Body of pancreas (tissue), 4 donors: ENCODE measurements at regions not wholly inside any gene's neighbourhood (a gene's known extent, or its start where the extent isn't known, plus 50 kb on each side); places are given as distances from the start of the nearest gene placed in this dataset.
A peak's percentile ranks its signal among the peaks of the same experiment; 100 is the strongest.

Source experiments
- ATAC-seq: fragments of 150-250 bp; one replicate; pipeline ENCODE4 v1.9.1; 2016
- DNase-seq, 4 donors: peaks; one replicate each; pipeline ENCODE4 v3.0.0-alpha.2; 2019
- H3K27ac ChIP-seq, 4 donors: fragments of 200-600 bp; sonication (generic); 1 replicate in 3 of 4; 2 replicates in 1 of 4; pipeline versions ENCODE4 v1.5.1 to v1.6.1; 2016 to 2019; ENCODE audit warnings: mild to moderate bottlenecking in 1 of 4, mixed read lengths in 1 of 4, moderate library complexity in 1 of 4
- H3K27me3 ChIP-seq, 2 donors: fragments of 200-600 bp; sonication (generic); one replicate each; pipeline ENCODE4 v1.6.0; 2016; ENCODE audit warnings: mild to moderate bottlenecking in 1 of 2
- H3K36me3 ChIP-seq, 2 donors: fragments of 200-600 bp; sonication (generic); replicated peaks in 1 of 2; 2 replicates each; pipeline ENCODE4 v1.5.1; 2016; ENCODE audit warnings: low read depth in 2 of 2; ENCODE audit not compliant: insufficient read depth in 1 of 2
- H3K4me1 ChIP-seq: fragments of 200-600 bp; sonication (generic); one replicate; pipeline ENCODE4 v1.6.0; 2016
- H3K4me3 ChIP-seq, 2 donors: fragments of 200-600 bp; sonication (generic); 1 replicate in 1 of 2; 2 replicates in 1 of 2; pipeline ENCODE4 v1.5.1; 2016 to 2019
- H3K9me3 ChIP-seq, 3 donors: fragments of 200-600 bp; sonication (generic); 1 replicate in 2 of 3; 2 replicates in 1 of 3; pipeline ENCODE4 v1.5.1; 2016
- CTCF ChIP-seq, 7 experiments: fragments of 450-650 bp in 4 of 7; fragments of 200-600 bp in 3 of 7; sonication (generic) in 3 of 7; IDR thresholded peaks; one replicate each; pipeline ENCODE4 v1.5.1; 2016 to 2019; ENCODE audit warnings: antibody characterized with exemption in 7 of 7
- POLR2A ChIP-seq, 3 donors: fragments of 450-650 bp; IDR thresholded peaks; one replicate each; pipeline ENCODE4 v1.6.1; 2016; ENCODE audit warnings: antibody characterized with exemption in 3 of 3, mild to moderate bottlenecking in 2 of 3
- WGBS, 2 donors: methylation state at CpG; one replicate each; pipeline ENCODE4 v1.1.5; 2017; 5-methylcytosine and 5-hydroxymethylcytosine counted together
- intact Hi-C: fragments of 100-400 bp; cut with DNase I; formaldehyde crosslinking; loops from one replicate; pipeline ENCODE4 v1.15.1; 2023

GRCh38 chr18:11518788-11519685 is 90.4 kb upstream of the SLC35G4 start:
- DNase-seq, result peak; percentile 45 to 64 (median 55)

GRCh38 chr18:11517704-11518103 is 91.7 kb upstream of the SLC35G4 start:
- ATAC-seq (no peak), DNase-seq (no peak)
- intact Hi-C loops, result no loop called here

More at GRCh38 chr18:11518788-11519685, 90.4 kb upstream of the SLC35G4 start:
- Histone ChIP-seq H3K4me3 (no peak overlapping the region), H3K27me3 (no peaks in the 10 kb centered on the region), H3K4me1 (no peaks in the 10 kb centered on the region), H3K27ac (no peak overlapping the region), H3K9me3 (no peaks in the 10 kb centered on the region), H3K36me3 (no peaks in the 10 kb centered on the region)
- peak; percentile 45 for ATAC-seq
- WGBS, 2 donors, result 38 to 48% methylated on average over 24 of the region's 24 CpGs
- TF ChIP-seq POLR2A (IDR thresholded peaks at IDR 0.05) (no peak), CTCF (IDR thresholded peaks at IDR 0.05) (peak; percentile 24 to 71 (median 68))
- intact Hi-C loops, result no loop called here

GRCh38 chr18:11516751-11517503 is 92.5 kb upstream of the SLC35G4 start:
- intact Hi-C loops, result no loop called here
- H3K36me3 ChIP-seq, result no peaks in the 10 kb centered on the region
- no peak for ATAC-seq

More at GRCh38 chr18:11517704-11518103, 91.7 kb upstream of the SLC35G4 start:
- Histone ChIP-seq H3K9me3 (no peaks in the 10 kb centered on the region), H3K4me3 (no peak overlapping the region), H3K4me1 (no peaks in the 10 kb centered on the region), H3K27me3 (no peaks in the 10 kb centered on the region), H3K27ac (no peak overlapping the region), H3K36me3 (no peaks in the 10 kb centered on the region)
- TF ChIP-seq CTCF (IDR thresholded peaks at IDR 0.05), result no peak
- 55 to 74% methylated on average over 3 of the region's 3 CpGs for WGBS, 2 donors

GRCh38 chr18:11514267-11514666 is 95.1 kb upstream of the SLC35G4 start:
- TF ChIP-seq CTCF (IDR thresholded peaks at IDR 0.05) (no peak), POLR2A (IDR thresholded peaks at IDR 0.05) (no peak)
- Histone ChIP-seq H3K4me1 (no peaks in the 10 kb centered on the region), H3K9me3 (no peaks in the 10 kb centered on the region), H3K27me3 (no peaks in the 10 kb centered on the region), H3K36me3 (no peaks in the 10 kb centered on the region), H3K27ac (no peak overlapping the region), H3K4me3 (no peak overlapping the region)
- 87 to 88% methylated on average over 1 of the region's 1 CpG for WGBS, 2 donors
- DNase-seq, result no peak
- intact Hi-C loops, result no loop called here
- ATAC-seq, result no peak

More at GRCh38 chr18:11516751-11517503, 92.5 kb upstream of the SLC35G4 start:
- Histone ChIP-seq H3K27me3 (no peaks in the 10 kb centered on the region), H3K27ac (no peak overlapping the region), H3K9me3 (no peaks in the 10 kb centered on the region), H3K4me3 (no peak overlapping the region), H3K4me1 (no peaks in the 10 kb centered on the region)
- no peak for DNase-seq
- no peak for TF ChIP-seq POLR2A (IDR thresholded peaks at IDR 0.05)
- no peak for TF ChIP-seq CTCF (IDR thresholded peaks at IDR 0.05)
- 64 to 70% methylated on average over 14 of the region's 14 CpGs for WGBS, 2 donors
